SK-N-SH treated with all-trans-retinoic acid at 6 μM for 48 hours (cell line): ENCODE measurements at regions not wholly inside any gene's neighbourhood (a gene's known extent, or its start where the extent isn't known, plus 50 kb on each side); places are given as distances from the start of the nearest gene placed in this dataset.
"Not testable (repeated sequence)": the region's sequence is repeated elsewhere in the genome, so short reads cannot be mapped to it uniquely, and the experiment has no call there.

Experiments
- ATAC-seq: fragments of 200-7000 bp; cut with Tn5 transposase; 3 replicates; pipeline ENCODE4 v1.9.1; 2020; ENCODE audit warnings: mild to moderate bottlenecking, moderate library complexity

DNA sequence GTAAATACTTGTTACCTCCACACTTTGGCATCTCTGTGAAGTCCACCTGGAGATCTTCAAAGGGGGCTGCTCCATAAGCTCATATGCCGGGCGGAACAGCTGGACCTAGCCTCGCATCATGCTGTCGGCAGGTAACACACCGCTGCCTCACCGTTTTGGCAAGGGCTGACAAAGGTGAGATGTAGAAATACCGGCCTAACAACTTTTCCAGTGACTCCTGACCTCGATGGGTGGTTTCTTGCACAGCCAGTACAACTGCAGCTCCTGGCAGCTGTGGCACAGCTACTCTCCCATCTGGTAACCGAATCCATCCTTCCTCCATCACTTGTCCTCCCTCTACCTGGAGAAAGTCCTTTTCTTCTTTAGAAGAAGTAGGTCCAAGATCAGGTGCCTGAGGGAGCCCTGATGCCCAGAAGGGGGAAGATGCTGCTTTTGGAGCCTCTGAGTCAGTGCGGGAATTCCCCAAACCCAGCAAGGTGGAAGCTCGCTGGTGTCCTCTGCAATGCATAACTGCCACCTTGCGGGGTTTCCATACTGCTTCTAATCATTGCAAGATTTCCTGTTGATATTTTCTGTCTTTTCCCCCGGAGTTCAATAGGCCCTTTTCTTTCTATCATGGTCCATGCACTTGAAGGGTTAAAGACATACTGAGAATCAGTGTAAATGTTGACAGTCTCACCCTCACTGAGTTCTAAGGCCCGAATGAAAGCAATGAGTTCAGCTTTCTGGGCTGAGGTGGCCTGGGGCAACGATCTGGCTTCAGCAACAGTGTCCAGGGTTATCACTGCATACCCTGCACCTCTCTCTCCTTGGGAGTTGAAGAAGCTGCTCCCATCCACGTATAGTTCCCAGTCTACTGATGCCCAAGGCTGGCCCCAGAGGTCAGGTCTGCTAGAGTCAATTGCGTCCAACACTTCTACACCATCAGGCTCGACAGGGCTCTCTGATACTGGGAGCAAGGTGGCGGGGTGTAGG is 52.9 kb upstream of the ALDH3B2 start:
- ATAC-seq, result not testable (repeated sequence)
